ENCODE measurements at regions not wholly inside any gene's neighbourhood (a gene's known extent, or its start where the extent isn't known, plus 50 kb on each side); places are given as distances from the start of the nearest gene placed in this dataset.

GRCh38 chr15:31230630-31231485 lies 95.8 kb upstream of the KLF13 start:
- ATAC-seq = no peak
- no peak for DNase-seq (ENCODE audit: low read depth in 1 of 2, low spot score in 1 of 2)
- Histone ChIP-seq H3K9me3 (no peaks in the 10 kb centered on the region), H3K4me2 (no peak overlapping the region), H3K4me1 (peaks cover 13% of the 10 kb centered on the region), H3K27ac (no peak overlapping the region), H3K4me3 (no peak overlapping the region)
- FAIRE-seq = no peak
- POLR2A ChIA-PET = no interaction called here
- CTCF ChIA-PET = interaction anchor here (0.9 to 1.8 kb wide), 6 partner anchors 14 to 258 kb away, joined by 3 to 4 read pairs (median 3); no protein-coding TSS in a partner anchor
- TF ChIP-seq MYC (IDR thresholded peaks at IDR 0.05; ENCODE audit: borderline replicate concordance, low read length) = no peak
- TF ChIP-seq, protein P1, sequence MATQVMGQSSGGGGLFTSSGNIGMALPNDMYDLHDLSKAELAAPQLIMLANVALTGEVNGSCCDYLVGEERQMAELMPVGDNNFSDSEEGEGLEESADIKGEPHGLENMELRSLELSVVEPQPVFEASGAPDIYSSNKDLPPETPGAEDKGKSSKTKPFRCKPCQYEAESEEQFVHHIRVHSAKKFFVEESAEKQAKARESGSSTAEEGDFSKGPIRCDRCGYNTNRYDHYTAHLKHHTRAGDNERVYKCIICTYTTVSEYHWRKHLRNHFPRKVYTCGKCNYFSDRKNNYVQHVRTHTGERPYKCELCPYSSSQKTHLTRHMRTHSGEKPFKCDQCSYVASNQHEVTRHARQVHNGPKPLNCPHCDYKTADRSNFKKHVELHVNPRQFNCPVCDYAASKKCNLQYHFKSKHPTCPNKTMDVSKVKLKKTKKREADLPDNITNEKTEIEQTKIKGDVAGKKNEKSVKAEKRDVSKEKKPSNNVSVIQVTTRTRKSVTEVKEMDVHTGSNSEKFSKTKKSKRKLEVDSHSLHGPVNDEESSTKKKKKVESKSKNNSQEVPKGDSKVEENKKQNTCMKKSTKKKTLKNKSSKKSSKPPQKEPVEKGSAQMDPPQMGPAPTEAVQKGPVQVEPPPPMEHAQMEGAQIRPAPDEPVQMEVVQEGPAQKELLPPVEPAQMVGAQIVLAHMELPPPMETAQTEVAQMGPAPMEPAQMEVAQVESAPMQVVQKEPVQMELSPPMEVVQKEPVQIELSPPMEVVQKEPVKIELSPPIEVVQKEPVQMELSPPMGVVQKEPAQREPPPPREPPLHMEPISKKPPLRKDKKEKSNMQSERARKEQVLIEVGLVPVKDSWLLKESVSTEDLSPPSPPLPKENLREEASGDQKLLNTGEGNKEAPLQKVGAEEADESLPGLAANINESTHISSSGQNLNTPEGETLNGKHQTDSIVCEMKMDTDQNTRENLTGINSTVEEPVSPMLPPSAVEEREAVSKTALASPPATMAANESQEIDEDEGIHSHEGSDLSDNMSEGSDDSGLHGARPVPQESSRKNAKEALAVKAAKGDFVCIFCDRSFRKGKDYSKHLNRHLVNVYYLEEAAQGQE (IDR thresholded peaks at IDR 0.05) = no peak
- no peak for TF ChIP-seq CBX2 (IDR thresholded peaks at IDR 0.05; ENCODE audit: borderline replicate concordance, low read depth)
- TF ChIP-seq PHF8 (IDR thresholded peaks at IDR 0.05; ENCODE audit: borderline replicate concordance, low read depth) = no peak
- no peak for TF ChIP-seq PBX3 (IDR thresholded peaks at IDR 0.05)
- TF ChIP-seq HEYL (CRISPR knock-in tag; IDR thresholded peaks at IDR 0.05) = no peak
- WGBS (ENCODE audit: missing lambda C conversion rate) = 70% methylated on average over 6 of the region's 6 CpGs

DNA sequence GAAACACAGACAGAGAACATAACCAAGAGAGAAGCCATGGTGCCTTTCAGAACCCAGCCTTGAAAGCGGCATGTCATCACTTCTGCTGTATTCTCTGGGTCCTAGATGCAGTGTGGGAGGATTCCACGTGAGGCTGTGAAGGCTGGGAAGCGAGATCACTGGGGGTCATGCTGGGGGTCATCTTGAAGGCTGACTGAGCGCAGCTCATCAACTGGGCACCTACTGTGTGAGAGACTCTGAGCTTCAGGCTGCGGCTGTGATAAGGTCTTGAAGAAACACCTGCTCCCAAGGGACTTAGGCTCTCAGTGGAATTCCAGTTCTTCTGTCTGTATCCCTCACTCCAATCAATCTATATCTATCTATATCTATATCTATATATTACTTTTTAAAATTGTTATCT lies 91.8 kb upstream of the KLF13 start:
- ChIA-PET POLR2A (no interaction called here), CTCF (interaction anchor here (0.6 to 3.7 kb wide), 4 partner anchors 12 to 246 kb away, joined by 3 to 12 read pairs (median 4); no protein-coding TSS in a partner anchor)
- WGBS (ENCODE audit: missing lambda C conversion rate) = 77% methylated on average over 5 of the region's 5 CpGs
- no peak for TF ChIP-seq MAFK (IDR thresholded peaks at IDR 0.05; ENCODE audit: partially characterized antibody)
- TF ChIP-seq SMC3 (IDR thresholded peaks at IDR 0.05) = no peak
- TF ChIP-seq HOXB5 (CRISPR knock-in tag; IDR thresholded peaks at IDR 0.05) = no peak
- TF ChIP-seq CBX2 (IDR thresholded peaks at IDR 0.05; ENCODE audit: borderline replicate concordance, low read depth) = no peak
- TF ChIP-seq BCL3 (IDR thresholded peaks at IDR 0.05) = no peak
- no peak for TF ChIP-seq PHF8 (IDR thresholded peaks at IDR 0.05; ENCODE audit: borderline replicate concordance, low read depth)
- TF ChIP-seq, protein P2, sequence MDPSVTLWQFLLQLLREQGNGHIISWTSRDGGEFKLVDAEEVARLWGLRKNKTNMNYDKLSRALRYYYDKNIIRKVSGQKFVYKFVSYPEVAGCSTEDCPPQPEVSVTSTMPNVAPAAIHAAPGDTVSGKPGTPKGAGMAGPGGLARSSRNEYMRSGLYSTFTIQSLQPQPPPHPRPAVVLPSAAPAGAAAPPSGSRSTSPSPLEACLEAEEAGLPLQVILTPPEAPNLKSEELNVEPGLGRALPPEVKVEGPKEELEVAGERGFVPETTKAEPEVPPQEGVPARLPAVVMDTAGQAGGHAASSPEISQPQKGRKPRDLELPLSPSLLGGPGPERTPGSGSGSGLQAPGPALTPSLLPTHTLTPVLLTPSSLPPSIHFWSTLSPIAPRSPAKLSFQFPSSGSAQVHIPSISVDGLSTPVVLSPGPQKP (IDR thresholded peaks at IDR 0.05; ENCODE audit: low read depth, low read length) = no peak
- TF ChIP-seq NFE2L2 (conservative IDR thresholded peaks at IDR 0.05; ENCODE audit: low read length) = no peak
- TF ChIP-seq HOXA7 (CRISPR knock-in tag; IDR thresholded peaks at IDR 0.05) = no peak
- no peak for TF ChIP-seq TP53 (CRISPR knock-in tag; IDR thresholded peaks at IDR 0.05)
- TF ChIP-seq ZC3H11A (IDR thresholded peaks at IDR 0.05) = no peak
- no peak for ATAC-seq
- Histone ChIP-seq H3K4me3 (no peak overlapping the region), H3K9me3 (no peaks in the 10 kb centered on the region), H3K4me2 (no peak overlapping the region), H3K27ac (peak overlapping the region in 1 of 2 experiments; percentile 89; a peak in 3 of 6 replicates), H3K4me1 (peaks cover 23% of the 10 kb centered on the region)
- no peak for DNase-seq (ENCODE audit: low read depth in 1 of 2, low spot score in 1 of 2)
- FAIRE-seq = no peak

Data from A549 (cell line).